Thyroid gland (tissue), 4 donors: ENCODE measurements at regions not wholly inside any gene's neighbourhood (a gene's known extent, or its start where the extent isn't known, plus 50 kb on each side); places are given as distances from the start of the nearest gene placed in this dataset.
"Not testable (repeated sequence)": the region's sequence is repeated elsewhere in the genome, so short reads cannot be mapped to it uniquely, and the experiment has no call there.

Experiments
- DNase-seq, 2 donors: peaks; one replicate each; pipeline ENCODE4 v3.0.0-alpha.2; 2019
- H3K27ac ChIP-seq, 3 donors: fragments of 200-600 bp; sonication (generic); 1 replicate in 2 of 3; 2 replicates in 1 of 3; pipeline ENCODE4 v1.5.1; 2016 to 2019; ENCODE audit warnings: mild to moderate bottlenecking in 1 of 3, moderate library complexity in 1 of 3
- H3K27me3 ChIP-seq: fragments of 200-600 bp; sonication (generic); one replicate; pipeline ENCODE4 v1.5.1; 2019
- H3K36me3 ChIP-seq, 2 donors: fragments of 200-600 bp; sonication (generic); one replicate each; pipeline ENCODE4 v1.5.1; 2016 to 2019
- H3K4me1 ChIP-seq, 2 donors: fragments of 200-600 bp; sonication (generic); one replicate each; pipeline ENCODE4 v1.5.1; 2017 to 2019
- H3K4me3 ChIP-seq, 3 donors: fragments of 200-600 bp; sonication (generic); replicated peaks in 1 of 3; 1 replicate in 2 of 3; 2 replicates in 1 of 3; pipeline ENCODE4 v1.5.1; 2016; ENCODE audit warnings: mild to moderate bottlenecking in 1 of 3
- H3K9me3 ChIP-seq: fragments of 200-600 bp; sonication (generic); one replicate; pipeline ENCODE4 v1.5.1; 2017
- CTCF ChIP-seq, 6 experiments: fragments of 200-600 bp in 3 of 6; fragments of 450-650 bp in 3 of 6; sonication (generic) in 3 of 6; IDR thresholded peaks; one replicate each; pipeline ENCODE4 v1.5.1; 2016 to 2019; ENCODE audit warnings: antibody characterized with exemption in 6 of 6, mild to moderate bottlenecking in 2 of 6, inconsistent platforms in 1 of 6, moderate library complexity in 1 of 6
- POLR2A ChIP-seq, 2 donors: fragments of 450-650 bp; IDR thresholded peaks; one replicate each; pipeline ENCODE4 v1.6.1; 2017; ENCODE audit warnings: antibody characterized with exemption in 2 of 2, mild to moderate bottlenecking in 2 of 2, moderate library complexity in 1 of 2
- WGBS, 2 donors: methylation state at CpG; one replicate each; pipeline ENCODE4 v1.1.5; 2017; 5-methylcytosine and 5-hydroxymethylcytosine counted together
- intact Hi-C: fragments of 100-400 bp; cut with DNase I; formaldehyde crosslinking; loops from one replicate; pipeline ENCODE4 v1.15.1; 2023

- TF ChIP-seq POLR2A (IDR thresholded peaks at IDR 0.05) (no peak), CTCF (IDR thresholded peaks at IDR 0.05) (no peak)
- intact Hi-C loops, result no loop called here
Observed at GRCh38 chr20:43328697-43329096, 129.0 kb upstream of the SRSF6 start.

GRCh38 chr20:43327234-43327633 is 130.5 kb upstream of the SRSF6 start:
- H3K9me3 ChIP-seq, DNase-seq, intact Hi-C loops, H3K4me3 ChIP-seq, H3K27me3 ChIP-seq, H3K4me1 ChIP-seq, H3K36me3 ChIP-seq, H3K27ac ChIP-seq: not testable (repeated sequence)
- 93 to 95% methylated on average over 4 of the region's 4 CpGs for WGBS, 2 donors

More at GRCh38 chr20:43328697-43329096, 129.0 kb upstream of the SRSF6 start:
- Histone ChIP-seq H3K27me3 (no peaks in the 10 kb centered on the region), H3K27ac (no peak overlapping the region), H3K4me1 (no peaks in the 10 kb centered on the region), H3K36me3 (no peaks in the 10 kb centered on the region), H3K9me3 (no peaks in the 10 kb centered on the region), H3K4me3 (no peak overlapping the region)
- DNase-seq, result no peak
- WGBS, 2 donors, result 80 to 81% methylated on average over 1 of the region's 1 CpG

DNA sequence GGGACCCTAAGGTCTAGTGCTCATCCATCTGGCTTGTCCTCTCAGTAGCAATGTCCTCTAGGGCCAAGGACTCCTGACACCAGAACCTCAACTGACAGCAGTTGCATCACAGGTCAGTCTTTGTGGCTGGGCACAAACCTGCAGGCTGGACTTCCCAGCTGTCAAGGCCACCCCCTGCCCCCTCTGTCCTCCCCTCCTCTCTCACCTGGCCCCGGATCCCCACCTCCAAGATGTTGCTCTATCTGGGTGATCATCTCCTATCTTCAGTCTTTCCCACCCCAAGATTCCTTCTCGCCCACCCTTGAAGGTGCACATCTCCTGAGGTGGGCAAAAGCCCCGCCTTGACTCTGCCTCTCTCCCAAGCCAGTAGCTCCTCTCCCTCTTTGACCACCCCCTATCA is 131.8 kb upstream of the SRSF6 start:
- H3K36me3 ChIP-seq, result no peaks in the 10 kb centered on the region
- WGBS, 2 donors, result 66 to 88% methylated on average over 3 of the region's 3 CpGs
- H3K4me3 ChIP-seq, result no peak overlapping the region
- intact Hi-C loops, result no loop called here
- no peaks in the 10 kb centered on the region for H3K9me3 ChIP-seq
- no peak overlapping the region for H3K27ac ChIP-seq
- no peaks in the 10 kb centered on the region for H3K4me1 ChIP-seq
- TF ChIP-seq POLR2A (IDR thresholded peaks at IDR 0.05) (no peak), CTCF (IDR thresholded peaks at IDR 0.05) (no peak)
- DNase-seq, result no peak
- no peaks in the 10 kb centered on the region for H3K27me3 ChIP-seq

DNA sequence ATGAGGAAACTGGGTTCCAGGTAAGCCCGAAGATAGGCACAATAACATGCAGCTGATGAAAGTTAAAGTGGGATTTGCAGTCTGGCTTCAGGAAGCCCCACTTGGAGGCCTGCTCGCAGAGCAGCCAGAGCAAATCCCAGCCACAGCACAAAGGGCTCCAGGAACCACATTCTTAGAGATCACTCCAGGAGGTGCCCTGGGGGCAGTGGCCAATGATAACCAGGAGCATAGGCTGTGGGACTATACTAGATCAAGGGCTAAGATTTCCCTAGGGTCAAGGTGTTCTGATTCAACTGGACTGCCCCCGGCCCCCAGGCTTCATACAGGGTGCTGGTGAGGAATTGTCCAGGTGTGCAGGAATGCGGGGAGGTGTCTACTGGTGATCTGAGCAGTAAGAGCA is 133.9 kb upstream of the PTPRT start:
- no peak overlapping the region for H3K27ac ChIP-seq
- H3K9me3 ChIP-seq, result no peaks in the 10 kb centered on the region
- intact Hi-C loops, result no loop called here
- 74 to 80% methylated on average over 4 of the region's 4 CpGs for WGBS, 2 donors
- H3K27me3 ChIP-seq, result no peaks in the 10 kb centered on the region
- H3K4me1 ChIP-seq, result no peaks in the 10 kb centered on the region
- TF ChIP-seq CTCF (IDR thresholded peaks at IDR 0.05) (no peak), POLR2A (IDR thresholded peaks at IDR 0.05) (no peak)
- no peak for DNase-seq
- no peaks in the 10 kb centered on the region for H3K36me3 ChIP-seq
- no peak overlapping the region for H3K4me3 ChIP-seq

DNA sequence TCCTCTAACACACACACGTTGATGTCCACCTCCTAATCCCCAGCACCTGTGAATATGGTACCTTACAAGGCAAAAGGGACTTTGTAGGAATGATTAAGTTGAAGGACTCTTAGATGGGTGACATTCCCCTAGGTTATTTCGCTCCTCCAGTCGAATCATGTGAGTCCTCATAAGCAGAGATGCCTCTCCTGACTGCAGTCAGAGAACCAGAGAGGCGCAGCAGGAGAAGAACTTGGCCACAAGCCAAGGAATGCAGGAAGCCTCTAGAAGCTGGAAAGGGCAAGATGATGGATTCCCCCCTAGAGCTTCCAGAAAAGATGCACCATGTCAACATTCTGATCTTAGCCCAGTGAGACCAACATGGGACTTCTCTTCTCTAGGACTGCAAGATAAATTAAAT is 133.1 kb upstream of the PTPRT start:
- no peaks in the 10 kb centered on the region for H3K27me3 ChIP-seq
- TF ChIP-seq CTCF (IDR thresholded peaks at IDR 0.05), result no peak
- no peak for TF ChIP-seq POLR2A (IDR thresholded peaks at IDR 0.05)
- H3K27ac ChIP-seq, result no peak overlapping the region
- H3K36me3 ChIP-seq, result no peaks in the 10 kb centered on the region
- WGBS, 2 donors, result 34% methylated on average over 4 of the region's 4 CpGs
- H3K4me1 ChIP-seq, result no peaks in the 10 kb centered on the region
- intact Hi-C loops, result no loop called here
- no peaks in the 10 kb centered on the region for H3K9me3 ChIP-seq
- H3K4me3 ChIP-seq, result no peak overlapping the region
- DNase-seq, result no peak

DNA sequence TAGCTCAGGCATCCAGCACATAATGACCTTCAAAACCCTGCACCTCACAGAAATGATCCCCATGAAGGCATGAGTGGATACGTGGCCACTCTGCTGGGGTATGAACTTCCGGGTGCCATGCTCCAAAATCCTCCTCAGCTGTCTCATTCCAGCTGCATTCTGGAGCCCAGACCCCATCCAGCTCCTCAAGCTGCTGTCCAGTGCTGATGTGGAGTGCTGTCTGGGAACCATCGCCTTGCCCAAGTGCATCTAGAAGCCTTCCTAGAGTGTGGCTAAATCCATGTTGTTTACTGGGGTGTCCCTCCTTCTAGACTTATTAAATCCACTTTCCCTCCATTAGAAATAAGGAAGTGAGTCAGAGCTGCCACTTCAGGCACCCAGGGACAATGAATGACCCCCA is 130.8 kb upstream of the PTPRT start:
- WGBS, 2 donors, result 51 to 69% methylated on average over 3 of the region's 3 CpGs
- Histone ChIP-seq H3K4me1 (no peaks in the 10 kb centered on the region), H3K27me3 (no peaks in the 10 kb centered on the region), H3K9me3 (no peaks in the 10 kb centered on the region), H3K4me3 (no peak overlapping the region), H3K36me3 (no peaks in the 10 kb centered on the region), H3K27ac (no peak overlapping the region)
- intact Hi-C loops, result no loop called here
- DNase-seq, result no peak
- TF ChIP-seq POLR2A (IDR thresholded peaks at IDR 0.05) (no peak), CTCF (IDR thresholded peaks at IDR 0.05) (no peak)
